Left kidney (tissue), 1 donor: ENCODE measurements at regions not wholly inside any gene's neighbourhood (a gene's known extent, or its start where the extent isn't known, plus 50 kb on each side); places are given as distances from the start of the nearest gene placed in this dataset.

Experiments used
- DNase-seq: peaks from one replicate; pipeline ENCODE4 v3.0.0-alpha.2; 2013

GRCh38 chr9:95615246-95615645 is 98.5 kb upstream of the PTCH1 start:
- no peak for DNase-seq

DNA sequence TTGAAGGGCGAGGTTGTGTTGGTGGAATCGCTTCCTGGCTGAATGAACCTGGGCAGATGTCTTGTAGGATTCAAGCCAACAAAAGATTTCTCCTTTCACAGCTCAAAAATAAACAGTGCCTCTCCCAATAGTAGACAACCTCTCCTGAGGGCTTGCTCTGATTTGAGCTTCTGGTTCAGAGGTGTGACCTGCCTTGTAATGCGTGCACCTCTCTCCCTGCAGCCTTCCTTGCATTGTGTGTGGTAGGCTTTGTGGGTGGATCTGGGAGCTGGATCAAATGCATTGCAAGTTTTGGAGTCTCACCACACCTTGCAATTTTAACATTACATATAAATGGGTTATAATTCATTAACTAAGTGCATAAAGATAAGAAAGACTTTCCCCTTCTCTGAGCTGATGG is 96.9 kb upstream of the PTCH1 start:
- no peak for DNase-seq

DNA sequence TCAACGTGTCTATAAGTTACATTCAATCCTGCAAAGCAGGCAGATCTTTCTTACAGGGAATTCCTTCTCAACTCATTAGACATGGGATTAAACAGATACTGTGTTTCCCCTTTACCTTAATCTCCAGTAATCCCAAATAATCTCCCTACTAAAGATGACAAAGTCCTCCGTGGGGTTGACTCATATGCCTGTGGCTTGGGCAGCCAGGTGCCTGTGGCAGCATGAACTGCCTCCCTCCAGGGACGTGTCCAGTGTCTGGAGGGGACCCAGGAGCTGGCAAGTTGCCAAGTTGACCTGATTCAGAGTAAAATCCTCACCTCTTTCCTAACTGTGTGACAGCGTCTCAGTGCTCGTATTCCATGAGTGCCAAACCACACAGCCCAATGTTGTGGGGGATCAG is 94.6 kb upstream of the PTCH1 start:
- DNase-seq: no peak

GRCh38 chr9:95610006-95610785 is 93.4 kb upstream of the PTCH1 start:
- no peak for DNase-seq

GRCh38 chr9:95609426-95609825 is 92.7 kb upstream of the PTCH1 start:
- no peak for DNase-seq

GRCh38 chr9:95608341-95608740 is 91.6 kb upstream of the PTCH1 start:
- no peak for DNase-seq

DNA sequence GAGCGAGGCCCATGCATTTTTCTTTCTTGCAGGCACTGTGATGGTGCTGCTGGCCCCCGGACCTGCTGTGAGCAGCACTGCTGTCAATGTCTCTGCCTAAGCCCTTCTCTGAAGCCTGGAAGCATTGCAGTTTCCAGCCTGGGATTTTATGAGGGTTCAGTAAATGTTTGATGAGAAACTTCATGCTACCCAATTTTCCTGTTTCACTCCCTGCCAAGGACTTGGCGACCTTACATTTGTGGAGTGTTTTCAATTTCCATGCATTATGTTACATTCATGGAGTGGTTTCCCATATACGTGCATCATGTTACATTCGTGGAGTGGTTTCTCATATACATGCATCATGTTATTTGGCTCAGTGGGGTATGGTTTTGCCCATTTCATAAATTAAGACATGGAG is 90.7 kb upstream of the PTCH1 start:
- DNase-seq: no peak

GRCh38 chr9:95606489-95607350 is 89.9 kb upstream of the PTCH1 start:
- no peak for DNase-seq

GRCh38 chr9:95605816-95606488 is 89.2 kb upstream of the PTCH1 start:
- peak; percentile 69 for DNase-seq

GRCh38 chr9:95605101-95605500 is 88.3 kb upstream of the PTCH1 start:
- DNase-seq: no peak

DNA sequence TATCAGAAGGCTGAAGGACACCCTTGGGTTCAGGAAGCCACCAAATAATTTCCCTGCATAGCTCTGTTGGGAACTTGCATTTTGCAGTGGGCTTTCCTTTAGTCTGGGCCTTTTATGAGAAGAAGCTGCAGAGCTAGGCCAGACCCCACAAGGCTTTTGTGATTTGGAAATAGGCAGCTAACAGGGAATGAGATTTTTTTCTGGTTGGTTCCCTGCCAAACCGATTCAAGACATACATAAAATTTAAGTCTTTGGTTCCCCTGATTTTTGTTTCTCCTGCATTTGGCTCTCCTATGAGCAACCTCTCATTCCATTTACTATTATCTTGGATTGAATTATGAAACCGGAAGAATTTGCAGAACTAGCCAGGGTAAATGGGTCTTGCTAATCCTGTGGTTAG is 81.5 kb upstream of the PTCH1 start:
- DNase-seq: no peak

DNA sequence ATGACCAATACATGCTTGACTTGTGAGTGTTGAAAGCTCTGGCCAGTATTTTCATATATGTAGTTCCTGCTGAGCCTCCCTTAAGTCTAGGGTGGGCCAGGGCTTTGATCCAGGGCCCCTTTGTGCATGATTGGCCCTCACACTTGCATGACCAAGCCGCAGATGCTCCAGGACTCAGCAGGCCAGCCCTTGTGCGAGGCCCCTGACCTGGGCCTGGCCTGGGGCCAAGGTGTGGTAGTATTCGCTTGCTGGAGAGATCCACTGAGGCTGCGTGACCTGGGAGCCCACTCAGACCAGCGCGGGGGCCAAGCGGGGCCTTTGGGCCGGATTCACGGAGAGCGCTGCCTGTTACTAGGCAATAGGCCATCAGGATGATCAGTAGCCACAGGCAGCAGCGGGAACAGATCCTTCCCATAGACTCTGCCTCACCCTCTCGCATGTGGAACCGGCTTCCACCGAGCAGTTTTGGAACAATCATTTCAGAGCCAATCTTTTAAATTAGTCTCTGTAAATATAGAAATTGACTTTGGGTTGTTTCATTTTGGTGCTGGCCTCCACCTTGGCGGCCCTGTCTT is 79.0 kb upstream of the PTCH1 start:
- no peak for DNase-seq

GRCh38 chr9:95592931-95593330 is 76.2 kb upstream of the PTCH1 start:
- DNase-seq: no peak

DNA sequence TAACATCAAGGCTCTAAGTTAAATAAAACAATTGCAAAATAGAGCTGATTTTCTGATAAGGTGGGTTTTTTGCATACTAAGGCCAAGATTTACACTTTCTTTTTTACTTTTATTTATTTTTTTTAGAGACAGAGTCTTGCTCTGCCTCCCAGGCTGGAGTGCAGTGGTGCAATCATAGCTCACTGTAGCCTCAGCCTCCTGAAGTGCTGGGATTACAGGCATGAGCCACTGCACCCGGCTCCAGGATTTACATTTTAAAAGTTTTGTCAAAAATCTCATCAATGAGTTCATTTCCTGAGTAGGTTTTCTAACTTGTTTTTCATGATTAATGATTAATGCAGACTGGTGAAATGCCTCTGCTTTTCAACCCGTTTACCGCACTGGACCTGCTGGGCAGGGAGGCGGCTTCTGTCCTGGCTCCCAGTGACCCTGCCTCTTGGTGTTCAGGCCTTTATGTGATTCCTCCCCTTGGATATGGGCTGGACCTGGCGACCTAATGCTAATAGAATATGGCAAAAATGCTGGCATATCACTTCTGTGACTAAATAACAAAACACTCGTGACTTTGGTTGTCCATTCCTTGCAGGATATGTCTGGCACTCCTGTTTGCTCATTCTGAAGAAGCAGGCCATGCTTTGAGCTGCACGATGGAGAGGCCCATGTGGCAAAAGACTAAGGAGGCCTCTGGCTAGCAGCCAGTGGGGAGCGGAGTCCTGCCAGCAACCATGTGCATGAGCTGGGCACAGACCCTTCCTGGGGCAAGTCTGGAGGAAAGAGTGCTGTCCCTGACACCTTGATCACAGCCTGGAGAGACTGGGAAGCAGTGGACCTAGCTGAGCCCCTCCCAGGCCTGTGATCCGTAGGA is 72.2 kb upstream of the PTCH1 start:
- DNase-seq: no peak

DNA sequence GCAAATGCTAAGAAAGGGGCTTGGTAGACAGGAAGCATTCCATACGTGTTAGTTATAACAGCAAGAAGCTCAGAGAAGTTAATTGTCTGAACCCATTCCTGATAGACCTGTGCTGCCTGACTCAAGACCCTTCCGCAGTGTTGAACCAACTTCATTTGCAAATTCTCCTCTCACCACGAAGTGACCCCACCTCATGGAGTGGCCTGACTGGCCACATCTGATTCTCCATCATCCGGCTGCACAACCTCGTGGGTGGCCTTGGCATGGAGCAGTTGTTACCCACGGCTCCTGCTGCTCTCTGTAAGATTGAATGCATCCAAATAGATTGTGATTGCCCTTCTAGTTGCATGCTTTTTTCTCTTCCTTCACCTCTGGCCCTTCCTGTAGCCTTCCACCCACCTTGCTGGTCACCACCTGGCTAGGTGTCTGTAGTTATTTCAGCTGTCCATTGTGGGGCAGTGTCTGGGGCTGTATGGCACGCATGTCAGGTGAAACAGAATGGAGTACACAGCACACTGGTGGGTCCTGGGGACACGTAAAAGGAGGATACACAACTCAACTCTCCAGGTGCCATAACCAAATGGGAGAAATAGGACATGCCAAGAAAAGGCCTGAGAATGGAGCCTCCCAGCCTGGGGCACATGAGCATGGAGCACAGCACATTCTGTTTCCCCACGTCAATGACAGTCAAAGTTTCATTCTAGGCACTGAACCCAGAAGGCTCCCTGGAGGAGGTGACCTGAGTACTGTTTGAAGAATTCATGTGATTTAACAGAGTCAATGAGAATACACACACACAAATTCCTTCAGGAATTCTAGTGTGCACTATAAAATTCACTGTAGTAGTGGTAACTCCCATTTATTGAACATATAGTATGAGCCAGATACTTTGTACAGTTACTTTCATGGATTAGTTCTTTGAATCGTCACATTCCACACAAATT is 70.5 kb upstream of the PTCH1 start:
- DNase-seq: no peak

GRCh38 chr9:95586326-95586725 is 69.6 kb upstream of the PTCH1 start:
- DNase-seq: no peak

DNA sequence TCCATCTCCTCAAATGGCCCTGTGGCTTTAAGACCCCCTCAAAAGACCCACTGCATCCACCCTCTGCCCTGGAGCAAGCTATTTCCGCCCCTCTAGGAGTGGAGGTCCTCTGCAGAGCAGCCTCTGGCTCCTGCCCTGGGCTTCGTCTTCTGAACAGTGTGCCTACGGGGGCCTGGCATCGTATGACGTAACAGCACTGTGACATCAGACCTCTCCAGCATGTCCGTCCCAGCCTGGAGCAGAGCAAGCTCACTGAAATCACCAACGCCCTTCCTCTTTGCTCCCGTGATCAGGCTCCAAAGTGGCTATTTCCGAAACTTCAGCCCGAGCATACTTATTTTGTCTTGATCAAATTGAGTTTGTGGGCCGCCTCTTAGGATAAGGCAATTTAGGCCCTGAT is 69.1 kb upstream of the PTCH1 start:
- DNase-seq: no peak

DNA sequence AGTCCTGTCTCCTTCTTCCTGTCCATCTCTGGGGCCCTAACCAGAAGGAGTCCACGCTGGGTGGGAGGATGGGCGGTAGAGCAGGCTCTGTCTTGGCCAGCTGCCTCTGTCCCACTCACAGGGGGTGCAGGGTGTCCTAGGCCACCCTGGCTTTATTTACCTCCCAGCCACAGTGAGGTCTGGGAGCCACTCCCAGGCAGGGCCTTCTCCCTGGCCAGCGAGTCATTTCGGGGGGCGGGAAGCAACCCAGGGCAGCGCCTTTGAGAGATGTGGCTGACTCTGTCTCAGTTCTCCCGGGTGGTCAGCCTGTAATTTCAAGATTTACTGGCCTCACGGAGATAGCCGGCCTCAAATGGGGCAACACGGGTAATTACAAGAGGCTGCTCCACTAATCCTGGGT is 67.4 kb upstream of the PTCH1 start:
- DNase-seq: no peak

DNA sequence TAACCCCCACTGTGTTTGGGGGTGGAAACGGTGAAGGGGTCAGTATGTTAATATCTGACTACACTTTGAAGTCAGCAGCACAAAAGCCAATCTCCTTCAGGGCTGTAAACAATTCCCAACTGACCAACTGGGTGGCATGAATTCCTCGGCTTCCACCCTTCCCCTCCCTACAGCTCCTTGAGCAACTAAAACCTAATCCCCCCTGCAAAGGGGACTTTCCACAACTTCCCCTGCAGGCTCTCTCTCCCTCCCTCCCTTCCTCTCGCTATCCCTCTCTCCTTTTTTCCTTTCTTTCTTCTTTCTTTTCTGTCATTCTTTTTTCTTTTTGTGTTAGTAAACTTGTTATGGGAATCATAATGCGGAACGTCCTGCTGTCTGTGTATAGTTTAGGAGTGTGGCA is 65.1 kb upstream of the PTCH1 start:
- no peak for DNase-seq
